ENCODE measurements at regions not wholly inside any gene's neighbourhood (a gene's known extent, or its start where the extent isn't known, plus 50 kb on each side); places are given as distances from the start of the nearest gene placed in this dataset.
"Not testable (repeated sequence)": the region's sequence is repeated elsewhere in the genome, so short reads cannot be mapped to it uniquely, and the experiment has no call there.

DNA sequence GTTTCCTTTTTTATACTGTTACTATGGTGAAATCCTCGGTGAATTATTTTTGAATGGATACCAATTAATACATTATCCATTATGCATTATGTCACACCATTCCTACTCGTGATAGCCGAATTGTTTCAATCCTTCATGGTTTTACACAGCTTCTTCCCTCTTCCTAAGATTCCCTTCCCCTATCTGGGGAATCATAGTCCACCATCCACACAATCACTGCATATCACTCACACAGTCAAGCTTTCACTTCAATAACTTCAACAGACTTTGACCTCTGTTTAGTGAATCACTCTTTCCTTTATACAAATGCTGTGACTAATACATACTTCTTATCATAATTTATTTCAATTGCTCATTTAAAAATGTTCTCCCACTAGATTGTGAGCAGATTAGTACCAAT is 1108.1 kb upstream of the LRRTM1 start:
- no peak for DNase-seq

- no peak for DNase-seq
Measured at GRCh38 chr2:81403508-81403907, 1099.0 kb upstream of the LRRTM1 start.

GRCh38 chr2:81396417-81397019 is 1092.0 kb upstream of the LRRTM1 start:
- no peak for DNase-seq

- no peak for DNase-seq
Measured at GRCh38 chr2:81395746-81396145, 1091.2 kb upstream of the LRRTM1 start.

DNA sequence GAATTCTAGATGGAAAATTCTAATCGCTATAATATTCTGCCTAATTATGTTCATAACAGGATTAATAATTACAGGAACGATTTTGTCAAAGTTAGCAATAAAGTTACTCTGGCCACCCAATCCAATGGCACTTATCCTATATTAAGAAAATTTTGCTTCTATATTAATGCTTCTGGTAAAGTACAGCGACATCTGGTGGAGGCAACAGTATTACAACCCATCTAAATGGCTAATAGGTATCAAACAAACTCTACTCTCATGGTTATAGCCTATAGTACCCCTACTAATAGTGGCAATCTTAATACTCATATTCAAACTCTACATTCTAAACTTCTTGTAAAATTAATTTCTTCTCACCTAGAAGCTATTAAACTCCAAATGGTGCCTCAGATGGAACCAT is 1084.7 kb upstream of the LRRTM1 start:
- no peak for DNase-seq

- no peak for DNase-seq
Measured at GRCh38 chr2:81363800-81364199, 1059.2 kb upstream of the LRRTM1 start.

DNA sequence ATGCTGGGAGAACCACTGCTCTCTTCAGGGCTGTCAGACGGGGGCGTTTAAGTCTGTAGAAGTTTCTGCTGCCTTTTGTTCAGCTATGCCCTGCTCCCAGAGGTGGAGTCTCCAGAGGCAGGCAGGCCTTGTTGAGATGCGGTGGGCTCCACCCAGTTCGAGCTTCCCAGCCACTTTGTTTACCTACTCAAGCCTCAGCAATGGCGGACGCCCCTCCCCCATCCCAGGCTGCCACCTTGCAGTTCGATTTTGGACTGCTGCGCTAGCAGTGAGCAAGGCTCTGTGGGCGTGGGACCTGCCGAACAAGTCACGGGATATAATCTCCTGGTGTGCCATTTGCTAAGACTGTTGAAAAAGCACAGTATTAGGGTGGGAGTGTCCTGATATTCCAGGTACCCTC is 1057.9 kb upstream of the LRRTM1 start:
- not testable (repeated sequence) for DNase-seq

DNA sequence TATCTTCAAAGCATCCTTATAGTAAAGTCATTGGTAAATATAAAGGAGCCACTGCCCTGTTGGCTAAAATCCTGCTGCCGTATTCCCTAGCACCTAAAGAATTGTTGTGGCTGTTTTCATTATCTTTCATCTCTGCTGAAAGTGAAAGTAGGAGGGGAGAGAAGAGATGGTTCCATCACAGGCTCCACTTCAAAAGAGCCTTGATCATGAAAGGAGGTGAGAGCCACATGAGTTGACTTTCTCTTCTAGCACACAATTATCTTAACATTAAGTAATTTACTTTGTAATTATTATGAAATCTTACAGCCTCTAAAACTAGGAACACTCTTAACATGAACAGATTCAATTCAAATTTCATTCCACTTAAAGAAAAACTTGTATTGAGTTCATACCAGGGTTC is 1050.9 kb upstream of the LRRTM1 start:
- no peak for DNase-seq

DNA sequence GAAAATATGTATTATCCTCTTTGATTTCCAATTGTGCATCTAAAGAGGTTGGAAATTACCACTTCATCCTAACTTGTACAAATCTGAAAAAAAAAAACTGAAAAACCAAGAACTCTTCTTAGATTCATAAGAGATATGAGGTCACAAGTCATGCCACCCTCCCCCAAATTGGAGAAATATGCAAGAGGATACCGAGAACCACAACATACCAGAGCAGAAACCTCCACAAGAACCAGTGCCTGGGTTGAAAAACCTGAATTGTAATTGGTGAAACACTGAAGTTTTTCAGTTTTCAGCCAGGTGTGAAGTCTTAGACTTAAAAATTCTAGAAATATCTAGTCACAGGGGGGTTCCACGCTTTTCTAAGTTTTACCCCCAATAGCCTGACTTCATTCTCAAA is 1029.5 kb upstream of the LRRTM1 start:
- DNase-seq: no peak

GRCh38 chr2:81328968-81329367 is 1024.4 kb upstream of the LRRTM1 start:
- no peak for DNase-seq

DNA sequence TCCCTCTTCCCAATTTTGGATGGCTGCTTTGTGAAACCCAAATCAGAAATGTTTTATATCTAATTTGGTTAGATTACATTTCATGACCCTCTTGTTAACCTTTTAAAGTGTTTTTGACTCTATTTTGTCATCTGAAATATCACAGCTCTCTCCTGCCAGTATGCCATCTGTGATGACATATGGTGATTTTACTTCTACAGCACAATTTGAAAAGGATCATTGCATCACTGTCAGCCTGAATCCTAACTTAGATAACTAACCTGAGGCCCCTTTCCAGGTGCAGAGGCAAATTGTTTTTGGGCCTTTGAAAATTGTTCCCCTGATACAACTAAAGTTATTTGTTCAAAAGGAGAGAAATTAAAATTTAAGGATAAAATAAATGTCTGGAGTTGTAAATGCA is 1023.4 kb upstream of the LRRTM1 start:
- DNase-seq: no peak

- no peak for DNase-seq
Measured at GRCh38 chr2:81324046-81324445, 1019.5 kb upstream of the LRRTM1 start.

DNA sequence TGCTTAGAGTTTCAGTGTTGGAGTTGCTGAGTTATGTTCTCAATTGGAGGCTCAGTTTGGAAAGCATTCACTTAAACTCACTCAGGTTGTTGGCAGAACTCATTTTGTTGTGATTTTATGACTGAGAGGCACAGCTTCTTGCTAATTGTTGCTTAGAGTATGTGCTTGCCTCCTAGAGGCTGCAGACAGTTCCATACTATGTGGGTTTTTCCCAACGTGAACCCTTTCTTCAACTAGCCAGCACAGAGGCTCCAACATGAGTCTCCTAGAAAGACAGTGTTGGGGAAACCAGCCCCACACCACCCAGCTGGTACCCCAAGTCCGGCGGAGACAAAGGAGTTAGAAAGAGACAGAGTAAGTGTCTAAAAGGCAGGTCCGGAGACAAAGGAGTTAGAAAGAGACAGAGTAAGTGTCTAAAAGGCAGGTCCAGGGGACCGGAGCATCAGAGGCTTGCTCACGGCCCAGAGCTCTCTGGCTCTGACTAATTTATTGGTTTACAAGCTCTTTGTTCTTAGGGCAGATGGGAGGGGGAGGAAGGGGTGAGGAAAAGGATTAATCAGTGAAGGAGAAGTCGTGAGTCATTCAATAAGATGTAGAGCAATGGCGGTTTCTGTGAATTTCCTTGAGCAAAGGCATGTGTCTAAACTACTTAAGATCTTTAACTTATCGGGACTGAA is 999.7 kb upstream of the LRRTM1 start:
- no peak for DNase-seq

- no peak for DNase-seq
Measured at GRCh38 chr2:81303321-81303720, 998.8 kb upstream of the LRRTM1 start.

GRCh38 chr2:81299841-81300240 is 995.3 kb upstream of the LRRTM1 start:
- no peak for DNase-seq

DNA sequence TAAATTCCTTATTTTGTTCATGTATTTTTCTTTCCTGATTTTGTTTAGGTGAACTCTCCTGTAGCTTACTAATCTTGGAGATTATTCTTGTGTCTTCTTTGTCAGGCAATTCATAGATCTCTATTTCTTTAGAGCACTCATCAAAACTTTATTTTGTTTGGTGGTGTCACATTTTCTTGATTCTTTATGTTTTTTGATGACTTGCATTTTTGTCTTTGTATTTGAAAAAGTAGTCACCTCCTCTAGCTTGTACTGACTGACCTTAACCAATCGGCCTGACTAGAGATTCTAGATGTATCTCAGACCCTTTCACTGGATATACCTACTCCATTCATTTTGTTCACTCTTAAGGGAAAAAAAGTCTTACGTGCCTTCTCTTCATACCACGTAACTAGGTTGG is 986.3 kb upstream of the LRRTM1 start:
- DNase-seq: no peak

DNA sequence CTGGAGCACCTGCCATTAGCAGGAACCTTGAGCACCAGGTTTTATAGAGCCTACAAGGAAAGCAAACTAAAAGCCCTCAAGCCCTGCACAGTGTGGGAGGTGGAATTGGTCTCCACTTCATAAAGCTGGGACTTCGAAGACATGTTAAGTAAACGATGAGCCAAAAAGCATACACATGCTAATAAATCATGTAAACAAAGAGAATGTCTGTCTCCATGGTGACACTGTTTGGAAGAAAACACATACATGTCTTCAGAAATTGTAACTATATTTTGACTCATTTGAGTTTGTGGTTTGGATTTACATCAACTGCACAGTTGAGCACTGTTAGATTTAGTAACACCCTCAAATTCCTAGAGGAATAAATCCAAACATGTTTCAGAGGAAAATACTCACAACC is 978.5 kb upstream of the LRRTM1 start:
- no peak for DNase-seq

- DNase-seq: no peak
Measured at GRCh38 chr2:81282151-81282769, 977.7 kb upstream of the LRRTM1 start.

GRCh38 chr2:81276595-81276994 is 972.0 kb upstream of the LRRTM1 start:
- no peak for DNase-seq

GRCh38 chr2:81266106-81266505 is 961.6 kb upstream of the LRRTM1 start:
- no peak for DNase-seq

GRCh38 chr2:81263989-81264388 is 959.4 kb upstream of the LRRTM1 start:
- no peak for DNase-seq

DNA sequence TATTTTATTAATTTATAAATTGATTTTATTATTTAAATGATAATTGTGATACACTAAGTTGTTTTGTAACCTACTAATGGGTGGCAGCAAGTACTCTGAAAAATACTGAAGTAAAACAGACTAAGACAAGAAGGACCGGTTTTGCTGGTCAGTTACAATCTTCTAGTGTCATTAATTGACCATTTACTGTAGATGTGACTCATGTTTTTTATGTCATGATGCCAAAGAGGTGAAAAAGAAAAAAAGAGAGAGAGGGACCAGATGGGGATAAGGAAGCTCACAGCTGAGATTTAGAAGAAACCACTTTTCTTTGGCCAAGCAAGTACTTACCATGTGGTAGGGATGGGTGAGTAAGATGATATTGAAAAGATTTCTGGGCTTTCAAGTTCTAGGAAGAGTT is 955.8 kb upstream of the LRRTM1 start:
- no peak for DNase-seq

GRCh38 chr2:81250270-81250669 is 945.7 kb upstream of the LRRTM1 start:
- DNase-seq: no peak

GRCh38 chr2:81249152-81249551 is 944.6 kb upstream of the LRRTM1 start:
- DNase-seq: no peak

- DNase-seq: no peak
Measured at GRCh38 chr2:81247648-81248047, 943.1 kb upstream of the LRRTM1 start.
